ENCODE measurements at regions not wholly inside any gene's neighbourhood (a gene's known extent, or its start where the extent isn't known, plus 50 kb on each side); places are given as distances from the start of the nearest gene placed in this dataset.

DNA sequence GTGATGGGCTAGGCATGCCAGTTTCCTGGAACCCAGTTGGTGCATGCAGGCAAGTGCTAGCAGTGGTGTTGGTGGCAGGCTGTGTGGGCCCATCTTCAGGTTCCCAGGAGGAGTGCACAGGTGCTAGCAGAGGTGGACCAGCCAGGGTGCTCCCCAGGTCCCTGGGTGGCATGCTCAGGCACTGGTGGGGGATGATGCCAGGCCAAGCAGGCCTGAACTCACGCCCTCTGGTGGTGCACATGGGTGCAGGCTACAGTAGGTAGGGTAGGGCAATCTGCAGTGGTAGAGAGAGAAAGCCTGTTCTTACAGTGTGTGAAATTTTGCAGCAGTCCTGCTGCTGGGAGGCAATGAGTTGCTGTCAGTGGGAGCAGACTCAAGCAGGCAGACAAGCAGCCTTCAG, 1651.8 kb downstream of the DPP10 start:
- Histone ChIP-seq H3K4me2 (ENCODE audit: low read depth, low read length, poor library complexity, severe bottlenecking) (no peak overlapping the region), H3K9ac (ENCODE audit: low read length) (no peak overlapping the region), H3K4me3 (ENCODE audit: insufficient read depth, low read length, poor library complexity, severe bottlenecking) (no peak overlapping the region), H3K79me2 (ENCODE audit: insufficient read depth, low read length) (no peaks in the 10 kb centered on the region), H3K36me3 (ENCODE audit: low read length) (no peaks in the 10 kb centered on the region), H4K20me1 (ENCODE audit: low read depth, low read length) (no peaks in the 10 kb centered on the region), H3K9me3 (ENCODE audit: insufficient read depth, low read length) (no peaks in the 10 kb centered on the region), H3K27ac (ENCODE audit: low read depth, low read length) (no peak overlapping the region), H2AFZ (ENCODE audit: low read depth, low read length, severe bottlenecking) (no peak overlapping the region), H3K9me2 (replicated peaks; ENCODE audit: insufficient read depth, low read length) (no peaks in the 10 kb centered on the region), H3F3A (ENCODE audit: insufficient read depth) (no peaks in the 10 kb centered on the region; the same call in 1 of the 2 replicates), H3K27me3 (ENCODE audit: low read length) (no peaks in the 10 kb centered on the region)
- no peak for TF ChIP-seq EZH2phosphoT487 (conservative IDR thresholded peaks at IDR 0.05; ENCODE audit: low read length)

DNA sequence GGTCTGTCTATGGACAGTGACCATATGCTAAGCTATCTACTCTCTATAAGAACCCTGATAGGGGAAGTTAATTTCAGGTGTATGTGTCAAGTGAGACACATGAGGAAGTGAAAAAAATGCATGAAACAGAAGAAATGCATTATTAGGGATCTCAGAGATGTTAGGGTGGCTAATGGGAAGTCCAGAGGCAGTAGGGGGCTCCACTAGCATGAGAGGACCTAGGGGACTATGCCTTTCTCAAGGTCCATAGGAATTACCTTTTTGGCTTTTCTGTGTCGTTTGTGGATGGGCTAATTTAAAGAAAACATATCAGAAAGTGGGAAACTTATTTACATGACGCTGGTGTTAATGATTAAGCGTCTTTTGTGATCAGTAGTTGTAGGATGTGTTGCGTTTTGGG, 1653.2 kb downstream of the DPP10 start:
- H4K20me1 ChIP-seq (ENCODE audit: low read depth, low read length): no peaks in the 10 kb centered on the region
- no peak overlapping the region for H2AFZ ChIP-seq (ENCODE audit: low read depth, low read length, severe bottlenecking)
- H3K4me3 ChIP-seq (ENCODE audit: insufficient read depth, low read length, poor library complexity, severe bottlenecking): no peak overlapping the region
- no peaks in the 10 kb centered on the region for H3K9me3 ChIP-seq (ENCODE audit: insufficient read depth, low read length)
- no peaks in the 10 kb centered on the region; the same call in 1 of the 2 replicates for H3F3A ChIP-seq (ENCODE audit: insufficient read depth)
- no peaks in the 10 kb centered on the region for H3K27me3 ChIP-seq (ENCODE audit: low read length)
- H3K79me2 ChIP-seq (ENCODE audit: insufficient read depth, low read length): no peaks in the 10 kb centered on the region
- H3K9me2 ChIP-seq (replicated peaks; ENCODE audit: insufficient read depth, low read length): no peaks in the 10 kb centered on the region
- no peak overlapping the region for H3K27ac ChIP-seq (ENCODE audit: low read depth, low read length)
- H3K9ac ChIP-seq (ENCODE audit: low read length): no peak overlapping the region
- H3K4me2 ChIP-seq (ENCODE audit: low read depth, low read length, poor library complexity, severe bottlenecking): no peak overlapping the region
- H3K36me3 ChIP-seq (ENCODE audit: low read length): no peaks in the 10 kb centered on the region
- no peak for TF ChIP-seq CTCF (IDR thresholded peaks at IDR 0.05; ENCODE audit: insufficient read depth, low read length, poor library complexity, severe bottlenecking)
- TF ChIP-seq EZH2phosphoT487 (conservative IDR thresholded peaks at IDR 0.05; ENCODE audit: low read length): no peak

- H3K4me2 ChIP-seq (ENCODE audit: low read depth, low read length, poor library complexity, severe bottlenecking): no peak overlapping the region
- no peak for TF ChIP-seq CTCF (IDR thresholded peaks at IDR 0.05; ENCODE audit: insufficient read depth, low read length, poor library complexity, severe bottlenecking)
- no peak for TF ChIP-seq EZH2phosphoT487 (conservative IDR thresholded peaks at IDR 0.05; ENCODE audit: low read length)
- no peak overlapping the region for H3K27ac ChIP-seq (ENCODE audit: low read depth, low read length)
- no peak overlapping the region for H2AFZ ChIP-seq (ENCODE audit: low read depth, low read length, severe bottlenecking)
- H3K9me2 ChIP-seq (replicated peaks; ENCODE audit: insufficient read depth, low read length): no peaks in the 10 kb centered on the region
- no peaks in the 10 kb centered on the region for H3K79me2 ChIP-seq (ENCODE audit: insufficient read depth, low read length)
- H3K36me3 ChIP-seq (ENCODE audit: low read length): no peaks in the 10 kb centered on the region
- no peaks in the 10 kb centered on the region for H4K20me1 ChIP-seq (ENCODE audit: low read depth, low read length)
- no peaks in the 10 kb centered on the region for H3K27me3 ChIP-seq (ENCODE audit: low read length)
- no peaks in the 10 kb centered on the region for H3F3A ChIP-seq (ENCODE audit: insufficient read depth)
- no peak overlapping the region for H3K9ac ChIP-seq (ENCODE audit: low read length)
- H3K9me3 ChIP-seq (ENCODE audit: insufficient read depth, low read length): no peaks in the 10 kb centered on the region
- no peak overlapping the region for H3K4me3 ChIP-seq (ENCODE audit: insufficient read depth, low read length, poor library complexity, severe bottlenecking)
These were observed 1655.6 kb downstream of the DPP10 start for GRCh38 chr2:116098049-116098448.

DNA sequence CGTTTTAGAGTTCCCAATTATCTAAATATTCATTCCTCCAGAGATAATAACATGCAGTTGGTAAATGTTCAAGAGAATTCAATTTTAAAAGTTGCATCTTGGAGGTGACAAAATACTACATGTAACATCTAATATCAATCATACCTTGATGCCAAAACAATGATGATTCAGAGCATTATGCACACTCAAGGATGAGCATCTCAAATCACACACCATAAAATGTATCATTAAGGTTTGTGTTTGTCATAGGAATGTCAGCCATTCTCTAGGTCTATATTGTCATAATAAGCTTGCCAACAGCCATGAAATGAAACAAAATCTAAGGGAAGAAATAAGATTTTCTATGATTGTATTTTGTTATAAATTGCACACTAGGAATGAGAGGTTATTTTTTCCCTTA, 1667.0 kb downstream of the DPP10 start:
- TF ChIP-seq CTCF (IDR thresholded peaks at IDR 0.05; ENCODE audit: insufficient read depth, low read length, poor library complexity, severe bottlenecking): no peak
- TF ChIP-seq EZH2phosphoT487 (conservative IDR thresholded peaks at IDR 0.05; ENCODE audit: low read length): no peak
- Histone ChIP-seq H2AFZ (ENCODE audit: low read depth, low read length, severe bottlenecking) (no peak overlapping the region), H3K27me3 (ENCODE audit: low read length) (no peaks in the 10 kb centered on the region), H3K9me2 (replicated peaks; ENCODE audit: insufficient read depth, low read length) (no peaks in the 10 kb centered on the region), H3K9ac (ENCODE audit: low read length) (no peak overlapping the region), H3K4me3 (ENCODE audit: insufficient read depth, low read length, poor library complexity, severe bottlenecking) (no peak overlapping the region), H3K36me3 (ENCODE audit: low read length) (no peaks in the 10 kb centered on the region), H4K20me1 (ENCODE audit: low read depth, low read length) (no peaks in the 10 kb centered on the region), H3K4me2 (ENCODE audit: low read depth, low read length, poor library complexity, severe bottlenecking) (no peak overlapping the region), H3K79me2 (ENCODE audit: insufficient read depth, low read length) (no peaks in the 10 kb centered on the region), H3K27ac (ENCODE audit: low read depth, low read length) (no peak overlapping the region), H3F3A (ENCODE audit: insufficient read depth) (no peaks in the 10 kb centered on the region), H3K9me3 (ENCODE audit: insufficient read depth, low read length) (no peaks in the 10 kb centered on the region)
